ENCODE measurements at regions not wholly inside any gene's neighbourhood (a gene's known extent, or its start where the extent isn't known, plus 50 kb on each side); places are given as distances from the start of the nearest gene placed in this dataset.

DNA sequence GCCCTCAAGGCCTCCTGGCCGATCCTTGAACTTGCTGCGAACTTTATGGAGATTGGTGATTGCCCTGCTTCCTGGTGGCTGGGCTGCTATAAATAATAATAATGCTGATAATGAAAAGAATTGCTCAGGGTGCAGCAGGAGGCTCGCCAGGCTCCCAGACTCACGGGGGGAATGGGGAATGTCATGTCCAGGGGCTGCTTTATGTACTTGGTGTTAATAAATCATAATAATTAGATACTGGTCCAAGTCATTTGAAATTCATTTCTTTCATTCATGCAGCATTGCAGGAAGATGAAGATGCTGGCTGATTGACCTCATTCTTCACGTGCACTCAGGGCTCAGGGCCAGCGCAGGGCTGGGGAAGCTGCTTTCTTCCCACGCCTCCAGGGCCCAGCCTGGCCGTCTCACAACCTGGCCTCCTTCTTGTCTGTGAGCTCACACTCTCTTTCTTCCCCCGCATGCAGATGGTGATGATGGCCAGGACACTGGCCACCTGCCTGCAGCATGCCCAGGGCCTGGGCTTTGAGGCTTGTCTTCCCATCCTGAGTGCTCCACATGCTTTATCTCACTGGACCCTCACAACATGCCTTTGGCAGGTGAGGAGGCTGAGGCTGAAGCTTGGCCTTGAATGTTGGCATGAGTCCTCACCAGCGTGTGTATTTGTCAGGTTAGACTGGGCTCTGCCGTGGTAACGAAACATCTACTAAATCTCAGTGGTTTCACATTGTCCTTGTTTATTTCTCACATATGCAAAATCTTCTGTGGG is 138.4 kb upstream of the TNS3 start:
- H3K27me3 ChIP-seq (ENCODE audit: control insufficient read depth in 1 of 2, insufficient read depth in 1 of 2, low read length in 2 of 2): peaks cover 0 to 14% of the 10 kb centered on the region in 2 experiments
- WGBS: 75% methylated on average over 12 of the region's 12 CpGs
- H2BK12ac ChIP-seq (ENCODE audit: low read length in 2 of 2): peak overlapping the region in 1 of 2 experiments; percentile 82
- no peaks in the 10 kb centered on the region for H3K79me1 ChIP-seq (replicated peaks; ENCODE audit: low read length, poor library complexity, severe bottlenecking)
- no peak overlapping the region for H4K8ac ChIP-seq (ENCODE audit: low read length)
- H4K91ac ChIP-seq (ENCODE audit: low read length): peak overlapping the region; percentile 6
- H3K4me3 ChIP-seq (ENCODE audit: insufficient read depth in 1 of 2, low read depth in 1 of 2, low read length in 2 of 2): no peak overlapping the region
- H2AK5ac ChIP-seq (ENCODE audit: low read length, severe bottlenecking): no peak overlapping the region
- no peak overlapping the region for H2BK5ac ChIP-seq (ENCODE audit: low read depth, low read length, poor library complexity, severe bottlenecking)
- no peak overlapping the region for H3K4me2 ChIP-seq (ENCODE audit: low read length, poor library complexity, severe bottlenecking)
- H3K9ac ChIP-seq (ENCODE audit: low read length): no peak overlapping the region
- no peaks in the 10 kb centered on the region for H3K36me3 ChIP-seq (ENCODE audit: control insufficient read depth in 1 of 2, insufficient read depth in 2 of 2, low read depth in 1 of 2, low read length in 2 of 2)
- H3K9me3 ChIP-seq (ENCODE audit: control insufficient read depth, low read length): no peaks in the 10 kb centered on the region
- no peak overlapping the region for H2BK120ac ChIP-seq (ENCODE audit: low read depth, low read length)
- no peak overlapping the region for H3K23ac ChIP-seq (ENCODE audit: low read length in 2 of 2)
- H3K4ac ChIP-seq (ENCODE audit: low read depth in 1 of 2, low read length in 2 of 2): no peak overlapping the region
- H2BK15ac ChIP-seq (ENCODE audit: low read depth, poor library complexity, severe bottlenecking): no peak overlapping the region
- DNase-seq: peak; percentile 29
- peaks cover 18% of the 10 kb centered on the region for H3K4me1 ChIP-seq (ENCODE audit: control insufficient read depth, insufficient read depth, low read depth, low read length)
- H3K18ac ChIP-seq (ENCODE audit: low read depth in 1 of 2, low read length in 2 of 2): peak overlapping the region in 1 of 2 experiments; percentile 65
- peak overlapping the region in 1 of 2 experiments; percentile 9 for H3K14ac ChIP-seq (ENCODE audit: low read length in 2 of 2)
- no peak overlapping the region for H3K27ac ChIP-seq (ENCODE audit: low read length, poor library complexity, severe bottlenecking)
- no peak overlapping the region for H2AFZ ChIP-seq (ENCODE audit: low read depth, low read length)

DNA sequence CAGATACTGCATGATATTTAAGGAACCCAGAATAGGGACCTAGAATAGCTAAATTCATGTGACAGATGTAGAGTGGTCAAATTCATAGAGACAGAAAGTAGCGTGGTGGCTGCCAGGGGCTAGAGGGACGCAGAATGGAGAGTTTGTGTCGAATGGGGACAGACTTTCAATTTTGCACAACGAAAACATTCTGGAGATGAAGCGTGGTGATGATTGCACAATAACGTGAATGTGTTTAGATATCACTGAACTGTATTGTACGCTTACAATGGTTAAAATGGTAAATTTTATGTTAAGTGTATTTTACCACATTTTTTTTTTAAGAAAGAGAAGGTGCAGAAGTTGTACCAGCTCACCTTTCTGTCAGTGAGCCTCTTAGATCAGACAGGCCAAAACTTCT is 137.8 kb upstream of the TNS3 start:
- peaks cover 13% of the 10 kb centered on the region for H3K4me1 ChIP-seq (ENCODE audit: control insufficient read depth, insufficient read depth, low read depth, low read length)
- H3K14ac ChIP-seq (ENCODE audit: low read length in 2 of 2): no peak overlapping the region
- no peaks in the 10 kb centered on the region for H3K79me1 ChIP-seq (replicated peaks; ENCODE audit: low read length, poor library complexity, severe bottlenecking)
- H3K4me3 ChIP-seq (ENCODE audit: insufficient read depth in 1 of 2, low read depth in 1 of 2, low read length in 2 of 2): no peak overlapping the region
- no peak overlapping the region for H2AK5ac ChIP-seq (ENCODE audit: low read length, severe bottlenecking)
- no peak overlapping the region for H2BK5ac ChIP-seq (ENCODE audit: low read depth, low read length, poor library complexity, severe bottlenecking)
- H3K23ac ChIP-seq (ENCODE audit: low read length in 2 of 2): no peak overlapping the region
- no peak overlapping the region for H3K18ac ChIP-seq (ENCODE audit: low read depth in 1 of 2, low read length in 2 of 2)
- no peak overlapping the region for H4K8ac ChIP-seq (ENCODE audit: low read length)
- no peak overlapping the region for H3K4ac ChIP-seq (ENCODE audit: low read depth in 1 of 2, low read length in 2 of 2)
- no peaks in the 10 kb centered on the region for H3K36me3 ChIP-seq (ENCODE audit: control insufficient read depth in 1 of 2, insufficient read depth in 2 of 2, low read depth in 1 of 2, low read length in 2 of 2)
- no peak overlapping the region for H2BK12ac ChIP-seq (ENCODE audit: low read length in 2 of 2)
- no peak overlapping the region for H2BK15ac ChIP-seq (ENCODE audit: low read depth, poor library complexity, severe bottlenecking)
- 96% methylated on average over 7 of the region's 7 CpGs for WGBS
- H2BK120ac ChIP-seq (ENCODE audit: low read depth, low read length): no peak overlapping the region
- H3K9me3 ChIP-seq (ENCODE audit: control insufficient read depth, low read length): no peaks in the 10 kb centered on the region
- no peak overlapping the region for H3K9ac ChIP-seq (ENCODE audit: low read length)
- no peak overlapping the region for H2AFZ ChIP-seq (ENCODE audit: low read depth, low read length)
- H3K27me3 ChIP-seq (ENCODE audit: control insufficient read depth in 1 of 2, insufficient read depth in 1 of 2, low read length in 2 of 2): peaks cover 0 to 11% of the 10 kb centered on the region in 2 experiments
- DNase-seq: no peak
- H4K91ac ChIP-seq (ENCODE audit: low read length): no peak overlapping the region
- H3K4me2 ChIP-seq (ENCODE audit: low read length, poor library complexity, severe bottlenecking): no peak overlapping the region
- H3K27ac ChIP-seq (ENCODE audit: low read length, poor library complexity, severe bottlenecking): no peak overlapping the region

DNA sequence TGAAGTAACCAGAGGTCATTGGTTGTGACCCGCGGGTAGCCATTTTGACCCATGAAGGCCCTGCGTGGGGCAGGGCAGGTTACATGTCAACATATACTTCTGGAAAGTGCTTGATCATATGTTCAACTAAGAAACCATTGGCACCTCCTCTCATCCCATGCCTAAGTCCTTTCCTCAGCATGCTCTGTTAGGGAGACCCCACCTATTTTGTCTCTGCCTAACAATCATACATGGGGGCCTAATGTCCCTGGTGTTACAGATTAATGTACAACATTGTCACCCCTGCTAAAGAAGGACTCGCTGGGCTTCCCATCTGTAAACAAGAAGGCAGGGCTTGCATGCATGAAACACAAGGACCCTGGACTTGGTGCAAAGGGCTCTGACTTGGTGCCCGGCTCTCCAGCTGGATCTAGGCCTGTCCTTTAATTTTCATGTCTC is 133.7 kb upstream of the TNS3 start:
- Histone ChIP-seq H2AK5ac (ENCODE audit: low read length, severe bottlenecking) (no peak overlapping the region), H3K4me1 (ENCODE audit: control insufficient read depth, insufficient read depth, low read depth, low read length) (peaks cover 1% of the 10 kb centered on the region), H3K18ac (ENCODE audit: low read depth in 1 of 2, low read length in 2 of 2) (peak overlapping the region in 1 of 2 experiments; percentile 17), H3K23ac (ENCODE audit: low read length in 2 of 2) (no peak overlapping the region), H2BK5ac (ENCODE audit: low read depth, low read length, poor library complexity, severe bottlenecking) (no peak overlapping the region), H3K14ac (ENCODE audit: low read length in 2 of 2) (no peak overlapping the region), H2BK12ac (ENCODE audit: low read length in 2 of 2) (no peak overlapping the region), H3K4ac (ENCODE audit: low read depth in 1 of 2, low read length in 2 of 2) (no peak overlapping the region), H2BK120ac (ENCODE audit: low read depth, low read length) (no peak overlapping the region), H3K9ac (ENCODE audit: low read length) (no peak overlapping the region), H4K91ac (ENCODE audit: low read length) (peak overlapping the region; percentile 46), H3K9me3 (ENCODE audit: control insufficient read depth, low read length) (no peaks in the 10 kb centered on the region), H3K27ac (ENCODE audit: low read length, poor library complexity, severe bottlenecking) (no peak overlapping the region), H2BK15ac (ENCODE audit: low read depth, poor library complexity, severe bottlenecking) (no peak overlapping the region), H3K4me3 (ENCODE audit: insufficient read depth in 1 of 2, low read depth in 1 of 2, low read length in 2 of 2) (no peak overlapping the region), H4K8ac (ENCODE audit: low read length) (no peak overlapping the region), H3K4me2 (ENCODE audit: low read length, poor library complexity, severe bottlenecking) (no peak overlapping the region), H3K79me1 (replicated peaks; ENCODE audit: low read length, poor library complexity, severe bottlenecking) (no peaks in the 10 kb centered on the region), H3K36me3 (ENCODE audit: control insufficient read depth in 1 of 2, insufficient read depth in 2 of 2, low read depth in 1 of 2, low read length in 2 of 2) (no peaks in the 10 kb centered on the region), H3K27me3 (ENCODE audit: control insufficient read depth in 1 of 2, insufficient read depth in 1 of 2, low read length in 2 of 2) (peaks cover 0 to 11% of the 10 kb centered on the region in 2 experiments), H2AFZ (ENCODE audit: low read depth, low read length) (no peak overlapping the region)
- no peak for DNase-seq
- WGBS: 96% methylated on average over 5 of the region's 5 CpGs

DNA sequence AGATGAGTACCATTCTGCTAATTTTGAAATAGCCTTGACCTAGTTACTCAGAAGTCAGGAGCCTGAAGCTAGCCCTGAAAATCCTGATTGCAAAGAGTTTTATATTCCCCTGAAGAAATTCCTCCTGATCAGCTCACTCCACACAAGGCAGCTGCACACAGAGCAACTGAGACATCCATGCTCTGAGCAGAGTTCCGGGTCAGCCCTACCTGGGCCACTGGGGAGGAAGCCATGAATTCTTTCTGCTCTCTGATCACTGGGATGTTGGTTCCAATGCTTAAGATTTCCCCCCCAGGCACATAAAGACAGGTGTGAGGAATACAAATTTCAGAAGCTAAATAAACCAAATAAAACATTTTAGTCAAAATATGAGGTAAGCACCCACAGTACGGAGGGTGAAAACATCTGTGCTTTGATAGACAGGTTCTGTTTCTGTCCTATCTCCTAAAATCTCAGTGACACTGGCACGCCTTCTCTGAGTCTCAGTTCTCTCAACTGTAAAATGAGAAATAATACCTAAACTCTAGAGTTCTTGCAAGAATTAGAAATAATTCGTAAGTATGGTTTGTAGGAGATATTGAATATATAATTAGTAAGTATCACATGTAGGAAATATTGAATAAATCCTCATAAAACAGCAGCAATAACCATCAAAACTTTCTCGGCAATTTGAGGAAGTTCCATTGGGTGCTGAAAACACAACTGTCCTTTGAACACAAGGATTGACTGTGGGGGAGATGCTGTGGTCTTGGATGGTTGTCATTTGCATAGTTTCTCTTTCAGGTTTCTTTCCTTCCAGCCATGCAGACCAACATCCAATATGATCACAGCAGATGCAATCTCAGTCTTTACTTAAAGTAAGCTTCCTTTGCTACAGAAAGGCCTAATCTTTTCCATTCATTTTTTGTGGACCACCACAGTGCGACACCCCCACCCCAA is 133.0 kb upstream of the TNS3 start:
- H4K8ac ChIP-seq (ENCODE audit: low read length): no peak overlapping the region
- WGBS: 100% methylated on average over 2 of the region's 6 CpGs

More for the DNA sequence above, 133.0 kb upstream of the TNS3 start:
- Histone ChIP-seq H3K4me1 (ENCODE audit: control insufficient read depth, insufficient read depth, low read depth, low read length) (peaks cover 1% of the 10 kb centered on the region), H3K18ac (ENCODE audit: low read depth in 1 of 2, low read length in 2 of 2) (peak overlapping the region; percentile 17 to 48), H3K79me1 (replicated peaks; ENCODE audit: low read length, poor library complexity, severe bottlenecking) (no peaks in the 10 kb centered on the region), H2AK5ac (ENCODE audit: low read length, severe bottlenecking) (no peak overlapping the region), H3K27ac (ENCODE audit: low read length, poor library complexity, severe bottlenecking) (no peak overlapping the region), H4K91ac (ENCODE audit: low read length) (peak overlapping the region; percentile 46), H3K36me3 (ENCODE audit: control insufficient read depth in 1 of 2, insufficient read depth in 2 of 2, low read depth in 1 of 2, low read length in 2 of 2) (no peaks in the 10 kb centered on the region), H3K27me3 (ENCODE audit: control insufficient read depth in 1 of 2, insufficient read depth in 1 of 2, low read length in 2 of 2) (peaks cover 0 to 11% of the 10 kb centered on the region in 2 experiments), H2BK120ac (ENCODE audit: low read depth, low read length) (no peak overlapping the region), H3K23ac (ENCODE audit: low read length in 2 of 2) (no peak overlapping the region), H3K4me2 (ENCODE audit: low read length, poor library complexity, severe bottlenecking) (no peak overlapping the region), H3K9me3 (ENCODE audit: control insufficient read depth, low read length) (no peaks in the 10 kb centered on the region), H2BK15ac (ENCODE audit: low read depth, poor library complexity, severe bottlenecking) (no peak overlapping the region), H2BK5ac (ENCODE audit: low read depth, low read length, poor library complexity, severe bottlenecking) (no peak overlapping the region), H2AFZ (ENCODE audit: low read depth, low read length) (no peak overlapping the region), H3K4ac (ENCODE audit: low read depth in 1 of 2, low read length in 2 of 2) (peak overlapping the region in 1 of 2 experiments; percentile 61), H3K9ac (ENCODE audit: low read length) (no peak overlapping the region), H2BK12ac (ENCODE audit: low read length in 2 of 2) (no peak overlapping the region), H3K14ac (ENCODE audit: low read length in 2 of 2) (no peak overlapping the region), H3K4me3 (ENCODE audit: insufficient read depth in 1 of 2, low read depth in 1 of 2, low read length in 2 of 2) (no peak overlapping the region)
- no peak for DNase-seq
